MCF 10A (cell line): ENCODE measurements at regions not wholly inside any gene's neighbourhood (a gene's known extent, or its start where the extent isn't known, plus 50 kb on each side); places are given as distances from the start of the nearest gene placed in this dataset.

Experiments used
- BruUV-seq: library from RNA; stranded (reverse); fragments of 400-500 nt; replicated peaks from 2 replicates; lab custom pipeline; 2021; lab: Mats Ljungman, UMichigan
- CTCF ChIA-PET: fragments of 300-600 bp; sonication (Branson Sonifier 250); formaldehyde crosslinking; extraction: SDS; loops from one replicate; lab custom pipeline; 2021; ENCODE audit warnings: antibody characterized with exemption, inconsistent platforms; lab: Yijun Ruan, JAX
- POLR2A ChIA-PET: fragments of 300-600, 350-650 bp; sonication (Branson Sonifier 250); formaldehyde crosslinking; extraction: SDS; loops from one replicate; lab custom pipeline; 2020; ENCODE audit warnings: antibody characterized with exemption, inconsistent platforms; lab: Yijun Ruan, JAX
- DNase-seq: peaks from one replicate; pipeline ENCODE4 v3.0.0-alpha.2; 2018; ENCODE audit not compliant: unreplicated experiment
- H3K27ac Mint-ChIP-seq: one replicate; pipeline ENCODE4 v1.8.0; 2022; ENCODE audit warnings: mild to moderate bottlenecking, low read depth, mixed read lengths; ENCODE audit not compliant: unreplicated experiment
- H3K27me3 Mint-ChIP-seq: one replicate; pipeline ENCODE4 v1.8.0; 2022; ENCODE audit warnings: mixed read lengths; ENCODE audit not compliant: insufficient read depth, unreplicated experiment
- H3K36me3 Mint-ChIP-seq: one replicate; pipeline ENCODE4 v1.8.0; 2022; ENCODE audit warnings: mild to moderate bottlenecking, moderate library complexity, mixed read lengths; ENCODE audit not compliant: insufficient read depth, unreplicated experiment
- H3K4me1 Mint-ChIP-seq: one replicate; pipeline ENCODE4 v1.8.0; 2022; ENCODE audit warnings: mixed read lengths; ENCODE audit not compliant: insufficient read depth, unreplicated experiment
- H3K4me3 Mint-ChIP-seq: one replicate; pipeline ENCODE4 v1.8.0; 2022; ENCODE audit warnings: mild to moderate bottlenecking, moderate library complexity, mixed read lengths; ENCODE audit not compliant: unreplicated experiment
- H3K9me3 Mint-ChIP-seq: one replicate; pipeline ENCODE4 v1.8.0; 2022; ENCODE audit warnings: mixed read lengths; ENCODE audit not compliant: unreplicated experiment
- intact Hi-C: fragments of 100-400 bp; cut with micrococcal nuclease; formaldehyde crosslinking; loops from 2 replicates; pipeline ENCODE4 v1.14.1; 2022
- TF ChIP-seq, protein P1 (sequence below): fragments of 200-600 bp; IDR thresholded peaks from one replicate; pipeline ENCODE4 v1.8.0; 2022; ENCODE audit warnings: antibody characterized with exemption, mild to moderate bottlenecking; ENCODE audit not compliant: unreplicated experiment

DNA sequence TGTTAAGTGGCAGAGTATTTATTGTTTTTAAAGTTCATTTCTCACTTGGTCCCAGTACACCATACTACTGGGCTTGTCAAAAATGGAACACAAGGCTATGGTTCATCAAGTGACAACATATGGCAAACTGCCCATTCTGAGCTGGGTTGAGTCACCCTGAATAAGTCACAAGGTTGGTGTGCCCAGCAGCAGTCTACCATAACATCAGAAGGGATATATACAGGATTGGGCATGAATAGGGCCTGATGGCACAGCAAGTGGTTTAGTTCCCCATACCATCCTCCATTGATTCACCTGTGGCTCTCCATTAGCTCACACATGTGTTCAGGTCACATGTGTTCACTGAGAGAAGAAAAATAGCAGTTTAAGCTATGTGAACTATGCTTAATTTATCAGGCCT, 249.8 kb upstream of the PRDM9 start:
- Mint-ChIP-seq H3K4me1 (no peaks in the 10 kb centered on the region), H3K27me3 (no peaks in the 10 kb centered on the region), H3K9me3 (no peaks in the 10 kb centered on the region), H3K4me3 (no peak overlapping the region), H3K27ac (peak overlapping the region; percentile 9), H3K36me3 (no peaks in the 10 kb centered on the region)
- CTCF ChIA-PET, result interaction anchor here (0.6 to 1.4 kb wide), 3 partner anchors 11 to 190 kb away, joined by 3 read pairs; no protein-coding TSS in a partner anchor
- peak; percentile 55 for DNase-seq
- TF ChIP-seq, protein P1, sequence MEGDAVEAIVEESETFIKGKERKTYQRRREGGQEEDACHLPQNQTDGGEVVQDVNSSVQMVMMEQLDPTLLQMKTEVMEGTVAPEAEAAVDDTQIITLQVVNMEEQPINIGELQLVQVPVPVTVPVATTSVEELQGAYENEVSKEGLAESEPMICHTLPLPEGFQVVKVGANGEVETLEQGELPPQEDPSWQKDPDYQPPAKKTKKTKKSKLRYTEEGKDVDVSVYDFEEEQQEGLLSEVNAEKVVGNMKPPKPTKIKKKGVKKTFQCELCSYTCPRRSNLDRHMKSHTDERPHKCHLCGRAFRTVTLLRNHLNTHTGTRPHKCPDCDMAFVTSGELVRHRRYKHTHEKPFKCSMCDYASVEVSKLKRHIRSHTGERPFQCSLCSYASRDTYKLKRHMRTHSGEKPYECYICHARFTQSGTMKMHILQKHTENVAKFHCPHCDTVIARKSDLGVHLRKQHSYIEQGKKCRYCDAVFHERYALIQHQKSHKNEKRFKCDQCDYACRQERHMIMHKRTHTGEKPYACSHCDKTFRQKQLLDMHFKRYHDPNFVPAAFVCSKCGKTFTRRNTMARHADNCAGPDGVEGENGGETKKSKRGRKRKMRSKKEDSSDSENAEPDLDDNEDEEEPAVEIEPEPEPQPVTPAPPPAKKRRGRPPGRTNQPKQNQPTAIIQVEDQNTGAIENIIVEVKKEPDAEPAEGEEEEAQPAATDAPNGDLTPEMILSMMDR, result no peak
- intact Hi-C loops, result no loop called here
- POLR2A ChIA-PET, result no interaction called here
- no TSS peak for BruUV-seq

DNA sequence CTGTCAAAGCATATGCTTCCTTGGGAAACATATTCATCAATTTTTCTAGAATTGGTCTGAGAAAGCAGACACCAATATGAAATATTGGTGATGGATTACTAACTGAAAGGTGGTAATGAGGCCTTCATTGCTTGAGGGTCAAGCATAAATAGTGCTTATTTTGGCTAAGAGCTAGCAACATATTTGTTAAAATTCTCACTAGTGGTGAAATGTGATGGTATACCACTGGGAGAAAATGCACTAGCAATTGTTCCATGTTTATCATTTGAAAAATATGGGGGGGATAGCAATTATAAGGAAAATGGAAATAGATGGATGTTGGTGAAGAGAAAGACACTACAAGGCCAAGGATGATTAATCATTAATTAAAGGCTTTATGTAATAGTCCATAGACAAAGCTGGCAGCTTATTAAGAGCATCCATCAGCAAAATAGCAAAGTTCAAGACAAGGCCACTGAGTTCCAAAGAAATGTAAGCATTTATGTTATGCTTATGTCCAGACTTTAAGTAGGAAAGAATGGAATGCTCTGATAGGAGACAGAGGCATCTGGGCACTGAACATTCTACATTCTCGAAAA, 253.7 kb upstream of the PRDM9 start:
- intact Hi-C loops, result no loop called here
- BruUV-seq, result no TSS peak
- Mint-ChIP-seq H3K9me3 (no peaks in the 10 kb centered on the region), H3K4me3 (no peak overlapping the region), H3K4me1 (no peaks in the 10 kb centered on the region), H3K27ac (no peak overlapping the region), H3K27me3 (no peaks in the 10 kb centered on the region), H3K36me3 (no peaks in the 10 kb centered on the region)
- POLR2A ChIA-PET, result no interaction called here
- no peak for DNase-seq
- CTCF ChIA-PET, result interaction anchor here (0.6 to 0.9 kb wide), 2 partner anchors 10 to 81 kb away, joined by 4 read pairs; no protein-coding TSS in a partner anchor
- TF ChIP-seq, protein P1, result no peak

DNA sequence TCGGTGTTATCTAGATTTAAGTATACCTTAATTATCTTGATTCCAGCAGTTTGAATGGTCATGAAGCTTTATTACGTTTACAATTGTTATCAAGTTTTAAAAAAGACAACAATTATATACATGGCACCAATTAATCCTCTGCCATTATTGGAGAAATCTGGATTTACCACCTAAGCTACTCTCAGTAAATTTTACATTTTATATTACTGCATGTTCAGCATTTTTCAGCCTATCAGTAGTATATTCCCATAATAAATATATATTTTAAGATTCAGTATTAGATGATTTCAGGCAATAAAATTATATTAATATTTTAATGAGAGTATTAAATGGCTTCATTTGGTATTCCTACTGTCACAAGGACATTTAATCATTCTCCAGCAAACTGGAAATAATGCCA, 264.5 kb upstream of the PRDM9 start:
- intact Hi-C loops, result no loop called here
- Mint-ChIP-seq H3K36me3 (peaks cover 4% of the 10 kb centered on the region), H3K4me3 (no peak overlapping the region), H3K4me1 (no peaks in the 10 kb centered on the region), H3K27ac (no peak overlapping the region), H3K27me3 (no peaks in the 10 kb centered on the region), H3K9me3 (no peaks in the 10 kb centered on the region)
- no peak for DNase-seq
- CTCF ChIA-PET, result interaction anchor here (1.0 to 2.6 kb wide), 2 partner anchors 15 to 34 kb away, joined by 3 to 8 read pairs; no protein-coding TSS in a partner anchor
- BruUV-seq, result no TSS peak
- POLR2A ChIA-PET, result interaction anchor here (0.6 to 1.3 kb wide), 3 partner anchors 18 to 84 kb away, joined by 3 to 5 read pairs (median 4); no protein-coding TSS in a partner anchor
- TF ChIP-seq, protein P1, result no peak

DNA sequence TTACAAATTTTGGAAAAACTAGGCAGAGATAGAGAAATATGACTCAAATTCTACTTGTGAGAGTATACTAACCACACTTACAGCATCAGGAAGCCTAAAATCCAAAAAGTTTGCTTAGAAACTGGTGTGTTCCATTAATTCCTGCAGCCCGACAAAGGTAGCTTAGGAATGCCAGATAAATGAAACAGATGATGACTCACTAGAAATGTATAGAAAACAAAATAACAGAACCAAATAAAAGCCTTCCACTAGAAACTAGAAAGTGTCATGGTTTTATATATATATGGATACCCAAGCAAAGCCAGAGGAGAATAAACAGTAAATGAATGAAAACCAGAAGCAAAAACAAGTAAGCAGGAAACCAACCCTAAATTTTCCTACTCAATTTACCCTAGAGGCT, 272.2 kb upstream of the PRDM9 start:
- ChIA-PET POLR2A (interaction anchor here (0.7 kb wide), 1 partner anchor 28 kb away, joined by 4 read pairs; no protein-coding TSS in a partner anchor), CTCF (no interaction called here)
- Mint-ChIP-seq H3K4me1 (peaks cover 5% of the 10 kb centered on the region), H3K9me3 (no peaks in the 10 kb centered on the region), H3K27me3 (no peaks in the 10 kb centered on the region), H3K4me3 (no peak overlapping the region), H3K27ac (no peak overlapping the region), H3K36me3 (peaks cover 4% of the 10 kb centered on the region)
- peak; percentile 14 for DNase-seq
- intact Hi-C loops, result no loop called here
- no TSS peak for BruUV-seq
- TF ChIP-seq, protein P1, result no peak
